ENCODE measurements at regions not wholly inside any gene's neighbourhood (a gene's known extent, or its start where the extent isn't known, plus 50 kb on each side); places are given as distances from the start of the nearest gene placed in this dataset.
A peak's percentile ranks its signal among the peaks of the same experiment; 100 is the strongest.

GRCh38 chr6:119894811-119895210, 545.2 kb upstream of the MAN1A1 start:
- no peak for DNase-seq
- no peaks in the 10 kb centered on the region for H3K36me3 ChIP-seq (ENCODE audit: control insufficient read depth, insufficient read depth, low read length)
- no peaks in the 10 kb centered on the region for H3K4me1 ChIP-seq (ENCODE audit: control insufficient read depth, insufficient read depth, low read length)
- no peaks in the 10 kb centered on the region for H3K9me3 ChIP-seq (replicated peaks; ENCODE audit: control insufficient read depth, low read depth, low read length)
- no peak overlapping the region for H3K4me3 ChIP-seq (ENCODE audit: low read length)
- H3K27me3 ChIP-seq (ENCODE audit: control insufficient read depth, insufficient read depth, low read length): no peaks in the 10 kb centered on the region
- no peak overlapping the region for H3K27ac ChIP-seq (ENCODE audit: low read length)

GRCh38 chr6:119891644-119892043, 542.1 kb upstream of the MAN1A1 start:
- H3K9me3 ChIP-seq (replicated peaks; ENCODE audit: control insufficient read depth, low read depth, low read length): no peaks in the 10 kb centered on the region
- no peaks in the 10 kb centered on the region for H3K36me3 ChIP-seq (ENCODE audit: control insufficient read depth, insufficient read depth, low read length)
- no peak for DNase-seq
- H3K27ac ChIP-seq (ENCODE audit: low read length): no peak overlapping the region
- no peak overlapping the region for H3K4me3 ChIP-seq (ENCODE audit: low read length)
- H3K27me3 ChIP-seq (ENCODE audit: control insufficient read depth, insufficient read depth, low read length): no peaks in the 10 kb centered on the region
- no peaks in the 10 kb centered on the region for H3K4me1 ChIP-seq (ENCODE audit: control insufficient read depth, insufficient read depth, low read length)
- no CpG with 5 or more reads among the region's 4 CpGs for WGBS (ENCODE audit: insufficient coverage)

DNA sequence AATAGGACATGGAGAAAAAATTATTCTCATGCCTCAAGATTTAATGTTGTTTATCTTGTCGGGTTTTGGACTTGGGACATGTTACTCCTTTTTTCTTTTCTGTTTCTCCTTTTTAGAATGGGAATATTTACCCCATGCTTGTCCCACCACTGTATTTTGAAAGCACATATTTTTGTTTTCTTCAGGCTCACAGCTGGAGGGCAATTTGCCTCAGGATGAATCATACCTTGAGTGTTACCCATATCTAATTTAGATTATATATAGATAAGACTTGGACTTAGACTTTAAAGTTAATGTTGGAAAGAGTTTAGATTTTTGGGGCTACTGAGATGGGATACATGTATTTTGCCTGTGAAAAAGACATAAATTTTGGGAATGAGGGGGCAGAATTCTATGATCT, 541.6 kb upstream of the MAN1A1 start:
- no peak for DNase-seq
- WGBS (ENCODE audit: insufficient coverage): no CpG with 5 or more reads among the region's 1 CpG
- H3K4me3 ChIP-seq (ENCODE audit: low read length): no peak overlapping the region
- H3K4me1 ChIP-seq (ENCODE audit: control insufficient read depth, insufficient read depth, low read length): no peaks in the 10 kb centered on the region
- no peaks in the 10 kb centered on the region for H3K9me3 ChIP-seq (replicated peaks; ENCODE audit: control insufficient read depth, low read depth, low read length)
- no peak overlapping the region for H3K27ac ChIP-seq (ENCODE audit: low read length)
- no peaks in the 10 kb centered on the region for H3K27me3 ChIP-seq (ENCODE audit: control insufficient read depth, insufficient read depth, low read length)
- no peaks in the 10 kb centered on the region for H3K36me3 ChIP-seq (ENCODE audit: control insufficient read depth, insufficient read depth, low read length)

- Histone ChIP-seq H3K36me3 (ENCODE audit: control insufficient read depth, insufficient read depth, low read length) (no peaks in the 10 kb centered on the region), H3K27me3 (ENCODE audit: control insufficient read depth, insufficient read depth, low read length) (no peaks in the 10 kb centered on the region), H3K27ac (ENCODE audit: low read length) (no peak overlapping the region), H3K9me3 (replicated peaks; ENCODE audit: control insufficient read depth, low read depth, low read length) (no peaks in the 10 kb centered on the region), H3K4me1 (ENCODE audit: control insufficient read depth, insufficient read depth, low read length) (no peaks in the 10 kb centered on the region), H3K4me3 (ENCODE audit: low read length) (no peak overlapping the region)
- WGBS (ENCODE audit: insufficient coverage): 71% methylated on average over 1 of the region's 1 CpG
- DNase-seq: no peak
Observed at GRCh38 chr6:119890470-119890869, 540.9 kb upstream of the MAN1A1 start.

GRCh38 chr6:119887666-119888065, 538.1 kb upstream of the MAN1A1 start:
- H3K27me3 ChIP-seq (ENCODE audit: control insufficient read depth, insufficient read depth, low read length): no peaks in the 10 kb centered on the region
- no peaks in the 10 kb centered on the region for H3K4me1 ChIP-seq (ENCODE audit: control insufficient read depth, insufficient read depth, low read length)
- H3K36me3 ChIP-seq (ENCODE audit: control insufficient read depth, insufficient read depth, low read length): no peaks in the 10 kb centered on the region
- no peak overlapping the region for H3K4me3 ChIP-seq (ENCODE audit: low read length)
- DNase-seq: no peak
- no peaks in the 10 kb centered on the region for H3K9me3 ChIP-seq (replicated peaks; ENCODE audit: control insufficient read depth, low read depth, low read length)
- H3K27ac ChIP-seq (ENCODE audit: low read length): no peak overlapping the region

GRCh38 chr6:119881416-119881815, 531.9 kb upstream of the MAN1A1 start:
- Histone ChIP-seq H3K4me1 (ENCODE audit: control insufficient read depth, insufficient read depth, low read length) (no peaks in the 10 kb centered on the region), H3K4me3 (ENCODE audit: low read length) (no peak overlapping the region), H3K27ac (ENCODE audit: low read length) (no peak overlapping the region), H3K27me3 (ENCODE audit: control insufficient read depth, insufficient read depth, low read length) (no peaks in the 10 kb centered on the region), H3K36me3 (ENCODE audit: control insufficient read depth, insufficient read depth, low read length) (no peaks in the 10 kb centered on the region), H3K9me3 (replicated peaks; ENCODE audit: control insufficient read depth, low read depth, low read length) (no peaks in the 10 kb centered on the region)
- 29% methylated on average over 1 of the region's 1 CpG for WGBS (ENCODE audit: insufficient coverage)
- peak; percentile 36 for DNase-seq

DNA sequence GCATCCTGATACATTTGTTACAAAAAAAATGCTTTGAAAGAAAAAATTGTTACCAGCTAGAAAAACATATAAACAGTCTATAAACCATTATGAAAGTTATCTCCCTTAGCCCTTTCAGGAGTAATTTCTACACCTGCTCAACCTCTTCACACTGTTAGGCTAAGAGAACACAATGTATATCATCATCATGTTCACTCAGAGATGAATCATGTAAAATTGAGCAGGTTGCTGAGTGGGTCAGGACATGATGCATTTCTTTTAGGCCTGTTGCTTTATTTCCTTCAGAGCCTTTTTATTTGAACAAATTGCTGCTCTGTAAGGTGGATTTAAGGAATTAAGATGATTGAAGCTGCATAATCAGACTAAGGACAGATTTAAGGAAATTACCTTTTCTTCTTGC, 531.3 kb upstream of the MAN1A1 start:
- no peaks in the 10 kb centered on the region for H3K4me1 ChIP-seq (ENCODE audit: control insufficient read depth, insufficient read depth, low read length)
- H3K36me3 ChIP-seq (ENCODE audit: control insufficient read depth, insufficient read depth, low read length): no peaks in the 10 kb centered on the region
- no peak for DNase-seq
- no peaks in the 10 kb centered on the region for H3K27me3 ChIP-seq (ENCODE audit: control insufficient read depth, insufficient read depth, low read length)
- no peak overlapping the region for H3K27ac ChIP-seq (ENCODE audit: low read length)
- no peak overlapping the region for H3K4me3 ChIP-seq (ENCODE audit: low read length)
- H3K9me3 ChIP-seq (replicated peaks; ENCODE audit: control insufficient read depth, low read depth, low read length): no peaks in the 10 kb centered on the region

GRCh38 chr6:119879731-119880130, 530.2 kb upstream of the MAN1A1 start:
- no CpG with 5 or more reads among the region's 1 CpG for WGBS (ENCODE audit: insufficient coverage)
- H3K27ac ChIP-seq (ENCODE audit: low read length): no peak overlapping the region

DNA sequence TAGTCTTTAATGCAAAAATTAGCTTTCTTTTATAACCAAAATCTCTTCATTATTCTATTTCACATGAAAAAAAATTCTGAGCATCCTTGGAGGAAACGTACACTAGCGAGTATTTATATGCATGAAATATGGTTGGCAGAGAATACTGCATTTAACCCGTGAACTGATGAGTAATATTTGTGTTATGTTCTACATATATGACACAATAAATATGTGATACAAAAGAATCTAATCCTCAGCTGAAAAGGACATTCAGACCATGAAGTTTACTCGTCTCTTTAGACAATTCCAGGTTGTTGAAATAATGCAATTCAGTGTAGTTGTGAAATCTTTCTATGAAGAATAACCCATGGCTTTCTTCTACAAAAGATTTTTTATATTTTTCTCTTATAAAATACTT, 524.8 kb upstream of the MAN1A1 start:
- no peak for DNase-seq
- H3K36me3 ChIP-seq (ENCODE audit: control insufficient read depth, insufficient read depth, low read length): no peaks in the 10 kb centered on the region
- no peak overlapping the region for H3K27ac ChIP-seq (ENCODE audit: low read length)
- WGBS (ENCODE audit: insufficient coverage): no CpG with 5 or more reads among the region's 4 CpGs
- H3K27me3 ChIP-seq (ENCODE audit: control insufficient read depth, insufficient read depth, low read length): no peaks in the 10 kb centered on the region
- no peaks in the 10 kb centered on the region for H3K9me3 ChIP-seq (replicated peaks; ENCODE audit: control insufficient read depth, low read depth, low read length)
- no peaks in the 10 kb centered on the region for H3K4me1 ChIP-seq (ENCODE audit: control insufficient read depth, insufficient read depth, low read length)
- no peak overlapping the region for H3K4me3 ChIP-seq (ENCODE audit: low read length)

More at GRCh38 chr6:119879731-119880130, 530.2 kb upstream of the MAN1A1 start:
- no peaks in the 10 kb centered on the region for H3K36me3 ChIP-seq (ENCODE audit: control insufficient read depth, insufficient read depth, low read length)
- no peak for DNase-seq
- H3K4me1 ChIP-seq (ENCODE audit: control insufficient read depth, insufficient read depth, low read length): no peaks in the 10 kb centered on the region
- H3K4me3 ChIP-seq (ENCODE audit: low read length): no peak overlapping the region
- H3K27me3 ChIP-seq (ENCODE audit: control insufficient read depth, insufficient read depth, low read length): no peaks in the 10 kb centered on the region
- H3K9me3 ChIP-seq (replicated peaks; ENCODE audit: control insufficient read depth, low read depth, low read length): no peaks in the 10 kb centered on the region

DNA sequence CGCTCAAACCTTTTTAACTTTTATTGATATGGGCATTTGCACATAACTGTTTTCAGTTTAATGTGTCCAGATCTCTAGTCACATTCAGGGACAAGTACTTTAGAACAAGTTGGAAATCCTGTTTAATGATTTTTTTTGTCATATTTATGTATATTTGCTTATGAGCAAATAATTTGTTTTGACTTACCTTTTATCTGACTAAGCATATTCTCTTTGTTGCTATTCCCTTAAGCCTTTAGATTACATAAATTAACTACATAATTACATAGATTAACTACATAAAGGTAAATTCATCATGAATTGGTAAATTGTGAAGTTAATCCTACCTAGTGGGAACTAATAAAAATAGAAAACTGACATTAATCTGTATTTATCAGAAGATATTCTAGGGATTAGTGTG, 523.5 kb upstream of the MAN1A1 start:
- no CpG with 5 or more reads among the region's 1 CpG for WGBS (ENCODE audit: insufficient coverage)
- H3K4me1 ChIP-seq (ENCODE audit: control insufficient read depth, insufficient read depth, low read length): no peaks in the 10 kb centered on the region
- no peaks in the 10 kb centered on the region for H3K36me3 ChIP-seq (ENCODE audit: control insufficient read depth, insufficient read depth, low read length)
- H3K4me3 ChIP-seq (ENCODE audit: low read length): no peak overlapping the region
- DNase-seq: no peak
- H3K27ac ChIP-seq (ENCODE audit: low read length): no peak overlapping the region
- no peaks in the 10 kb centered on the region for H3K9me3 ChIP-seq (replicated peaks; ENCODE audit: control insufficient read depth, low read depth, low read length)
- H3K27me3 ChIP-seq (ENCODE audit: control insufficient read depth, insufficient read depth, low read length): no peaks in the 10 kb centered on the region

DNA sequence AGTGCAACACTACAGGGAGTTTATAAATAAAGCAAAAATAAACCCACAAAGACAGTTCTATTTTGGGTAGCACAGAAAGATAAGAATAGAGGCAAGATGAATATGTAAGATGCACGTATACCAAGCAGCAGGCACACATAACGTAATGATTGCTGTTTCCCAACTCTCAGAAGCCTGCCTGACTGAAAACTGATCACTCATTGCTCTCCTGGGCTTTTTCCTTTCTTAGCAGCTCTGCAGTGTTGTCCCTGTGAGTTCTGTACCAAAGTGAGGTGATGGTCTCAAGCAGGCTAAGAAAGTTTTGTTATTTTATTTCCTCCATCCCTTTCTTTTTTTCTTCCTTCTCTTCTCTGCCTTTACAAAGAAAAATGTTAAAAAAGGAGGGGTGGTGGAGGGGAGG, 522.0 kb upstream of the MAN1A1 start:
- Histone ChIP-seq H3K27ac (ENCODE audit: low read length) (no peak overlapping the region), H3K9me3 (replicated peaks; ENCODE audit: control insufficient read depth, low read depth, low read length) (peaks cover 3% of the 10 kb centered on the region), H3K27me3 (ENCODE audit: control insufficient read depth, insufficient read depth, low read length) (no peaks in the 10 kb centered on the region), H3K36me3 (ENCODE audit: control insufficient read depth, insufficient read depth, low read length) (no peaks in the 10 kb centered on the region), H3K4me3 (ENCODE audit: low read length) (no peak overlapping the region), H3K4me1 (ENCODE audit: control insufficient read depth, insufficient read depth, low read length) (no peaks in the 10 kb centered on the region)
- 25% methylated on average over 2 of the region's 2 CpGs for WGBS (ENCODE audit: insufficient coverage)
- no peak for DNase-seq
